ENCODE measurements at regions not wholly inside any gene's neighbourhood (a gene's known extent, or its start where the extent isn't known, plus 50 kb on each side); places are given as distances from the start of the nearest gene placed in this dataset.

DNA sequence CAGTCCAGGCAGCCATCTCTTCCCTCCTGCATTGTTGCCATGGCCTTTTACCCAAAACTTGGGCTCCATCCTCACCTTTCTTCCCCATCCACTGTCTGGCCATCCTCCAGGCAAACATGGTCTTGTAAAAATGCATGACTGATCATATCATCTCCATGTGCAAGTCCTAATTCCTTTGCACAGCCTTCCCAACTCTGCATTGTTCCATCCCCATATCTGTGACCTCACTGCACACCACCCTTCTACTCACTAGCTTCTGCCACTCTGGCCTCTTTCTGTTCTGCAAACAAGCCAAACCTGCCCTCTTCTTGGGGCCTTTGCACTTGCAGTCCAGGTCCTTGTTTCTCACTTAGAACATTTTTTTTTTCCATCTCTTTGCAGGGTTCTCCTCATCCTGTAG lies 230.1 kb upstream of the GJB5 start:
- ATAC-seq (ENCODE audit: low FRiP score) (no peak), DNase-seq (ENCODE audit: low spot score) (no peak)
- TF ChIP-seq CTCF (IDR thresholded peaks at IDR 0.05), result no peak

GRCh38 chr1:34529935-34530859 lies 224.7 kb upstream of the GJB5 start:
- ATAC-seq (ENCODE audit: low FRiP score), result no peak
- DNase-seq (ENCODE audit: low spot score), result no peak
- TF ChIP-seq CTCF (IDR thresholded peaks at IDR 0.05), result no peak

DNA sequence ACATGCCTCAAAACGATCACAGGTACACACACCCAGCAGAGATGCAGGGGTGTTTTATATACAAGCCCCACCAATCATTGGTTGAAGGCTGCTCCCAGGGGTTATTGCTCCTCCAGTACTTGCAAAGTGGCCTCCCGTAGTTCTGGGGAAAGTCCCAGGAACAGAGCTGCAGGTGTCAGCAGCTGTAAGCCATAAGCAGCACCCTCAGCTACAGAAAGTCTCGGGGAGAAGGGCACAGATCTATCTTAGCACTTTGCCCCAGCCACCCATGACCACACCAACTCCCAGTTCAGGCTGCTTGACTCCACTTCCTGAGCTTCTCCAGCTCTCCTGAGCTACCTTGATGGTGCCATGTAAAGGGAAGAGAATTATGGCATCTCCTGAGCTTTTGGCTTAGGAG lies 222.7 kb upstream of the GJB5 start:
- no peak for DNase-seq (ENCODE audit: low spot score)
- TF ChIP-seq CTCF (IDR thresholded peaks at IDR 0.05), result no peak
- ATAC-seq (ENCODE audit: low FRiP score), result no peak

GRCh38 chr1:34538481-34538880 lies 216.4 kb upstream of the GJB5 start:
- DNase-seq (ENCODE audit: low spot score) (no peak), ATAC-seq (ENCODE audit: low FRiP score) (no peak)
- no peak for TF ChIP-seq CTCF (IDR thresholded peaks at IDR 0.05)

GRCh38 chr1:34547046-34547674 lies 207.7 kb upstream of the GJB5 start:
- TF ChIP-seq CTCF (IDR thresholded peaks at IDR 0.05), result no peak
- no peak for DNase-seq (ENCODE audit: low spot score)
- no peak for ATAC-seq (ENCODE audit: low FRiP score)

DNA sequence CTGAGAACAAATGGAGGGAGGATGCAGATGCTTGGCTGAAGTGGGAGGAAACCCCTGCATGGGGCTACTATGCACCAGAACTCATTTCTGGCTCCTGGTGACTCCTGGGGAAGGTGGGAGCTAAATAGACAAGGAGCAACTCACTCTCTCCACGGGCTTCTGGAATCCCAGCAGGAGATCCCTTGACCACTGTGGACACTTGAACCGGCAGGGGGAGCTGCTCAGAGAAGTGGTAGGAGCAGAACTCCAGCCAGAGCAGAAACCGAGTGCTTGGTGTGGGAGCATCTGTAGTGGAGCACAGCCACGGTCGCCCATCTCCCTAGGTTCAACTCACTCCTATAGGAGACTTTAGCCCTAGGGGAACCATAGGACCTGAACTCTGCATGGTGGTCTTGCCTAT lies 205.6 kb upstream of the GJB5 start:
- DNase-seq (ENCODE audit: low spot score) (no peak), ATAC-seq (ENCODE audit: low FRiP score) (no peak)
- TF ChIP-seq CTCF (IDR thresholded peaks at IDR 0.05), result no peak

DNA sequence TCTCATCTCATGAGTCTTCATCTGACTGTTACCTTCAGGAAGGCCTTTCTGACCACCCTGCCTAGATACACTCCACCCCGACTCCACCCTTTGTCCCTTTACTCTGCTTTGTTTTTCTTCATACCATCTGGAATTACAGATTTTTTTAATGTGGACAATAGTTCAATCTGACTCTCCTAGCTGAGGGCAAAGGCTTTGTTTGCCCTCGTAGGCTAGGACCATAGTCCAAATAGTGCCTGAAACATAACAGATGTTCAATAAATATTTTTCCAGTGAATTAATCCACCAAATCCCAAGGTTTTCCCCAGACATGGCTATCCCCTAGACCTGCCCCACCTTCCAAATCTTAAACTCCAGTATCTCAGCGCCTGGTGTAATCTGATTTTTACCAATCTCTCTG lies 176.5 kb upstream of the GJB5 start:
- no peak for DNase-seq (ENCODE audit: low spot score)
- ATAC-seq (ENCODE audit: low FRiP score), result no peak
- no peak for TF ChIP-seq CTCF (IDR thresholded peaks at IDR 0.05)

All from omental fat pad (tissue), 3 donors.